HepG2 (cell line): ENCODE measurements at regions not wholly inside any gene's neighbourhood (a gene's known extent, or its start where the extent isn't known, plus 50 kb on each side); places are given as distances from the start of the nearest gene placed in this dataset.

Source experiments
- CBFB ChIP-seq: sonication (generic); formaldehyde crosslinking; IDR thresholded peaks from 2 replicates; pipeline ENCODE4 v1.4.0; 2020; ENCODE audit warnings: missing genetic modification reagents
- DDIT3 ChIP-seq: sonication (generic); formaldehyde crosslinking; IDR thresholded peaks from 2 replicates; pipeline ENCODE4 v1.4.0; 2020; ENCODE audit warnings: mild to moderate bottlenecking, missing genetic modification reagents
- NFYC ChIP-seq: IDR thresholded peaks from 2 replicates; pipeline ENCODE4 v1.6.1; 2016; ENCODE audit warnings: missing genetic modification reagents, missing compliant biosample characterization
- PBX2 ChIP-seq: IDR thresholded peaks from 2 replicates; pipeline ENCODE4 v1.6.1; 2016; ENCODE audit warnings: control low read depth
- SIX4 ChIP-seq: sonication (generic); formaldehyde crosslinking; IDR thresholded peaks from 2 replicates; pipeline ENCODE4 v1.4.0; 2020; ENCODE audit warnings: missing genetic modification reagents
- SP1 ChIP-seq, 2 experiments: fragments of 450-650 bp in 1 of 2; sonication (generic) in 1 of 2; formaldehyde crosslinking in 1 of 2; IDR thresholded peaks; 2 replicates each; pipeline versions ENCODE4 v1.4.0 to v1.6.1; 2016 to 2020; ENCODE audit warnings: missing genetic modification reagents in 1 of 2
- TARDBP ChIP-seq: sonication (generic); formaldehyde crosslinking; IDR thresholded peaks from 2 replicates; pipeline ENCODE4 v1.8.0; 2022; ENCODE audit warnings: mild to moderate bottlenecking, missing genetic modification reagents
- UBTF ChIP-seq: sonication (generic); formaldehyde crosslinking; IDR thresholded peaks from 2 replicates; pipeline ENCODE4 v1.4.0; 2020; ENCODE audit warnings: mild to moderate bottlenecking, missing genetic modification reagents
- USF2 ChIP-seq, 2 experiments: sonication (generic) in 1 of 2; formaldehyde crosslinking in 1 of 2; IDR thresholded peaks; 2 replicates each; pipeline versions ENCODE4 v1.5.1 to v1.6.1; 2011 to 2020; ENCODE audit warnings: borderline replicate concordance in 1 of 2, low read depth in 1 of 2, low read length in 1 of 2, mild to moderate bottlenecking in 1 of 2, missing genetic modification reagents in 1 of 2, moderate library complexity in 1 of 2
- ZFAT ChIP-seq: sonication (generic); formaldehyde crosslinking; conservative IDR thresholded peaks from 2 replicates; pipeline ENCODE4 v1.8.1; 2023; ENCODE audit warnings: missing genetic modification reagents, inconsistent platforms
- ZFP36L1 ChIP-seq: sonication (generic); formaldehyde crosslinking; IDR thresholded peaks from 2 replicates; pipeline ENCODE4 v1.8.0; 2022; ENCODE audit warnings: mild to moderate bottlenecking, missing genetic modification reagents, moderate library complexity
- ZNF12 ChIP-seq: sonication (generic); formaldehyde crosslinking; IDR thresholded peaks from 2 replicates; pipeline ENCODE4 v1.5.0; 2020; ENCODE audit warnings: missing genetic modification reagents
- ZNF160 ChIP-seq: sonication (generic); formaldehyde crosslinking; IDR thresholded peaks from 2 replicates; pipeline ENCODE4 v1.8.0; 2022; ENCODE audit warnings: mild to moderate bottlenecking, inconsistent platforms, missing genetic modification reagents
- ZNF18 ChIP-seq: sonication (generic); formaldehyde crosslinking; IDR thresholded peaks from 2 replicates; pipeline ENCODE4 v1.8.0; 2022; ENCODE audit warnings: mild to moderate bottlenecking, missing genetic modification reagents; ENCODE audit not compliant: insufficient replicate concordance
- ZNF281 ChIP-seq: sonication (generic); formaldehyde crosslinking; IDR thresholded peaks from 2 replicates; pipeline ENCODE4 v1.4.0; 2020; ENCODE audit warnings: missing genetic modification reagents, borderline replicate concordance
- ZNF30 ChIP-seq: sonication (generic); formaldehyde crosslinking; IDR thresholded peaks from 2 replicates; pipeline ENCODE4 v1.5.0; 2020; ENCODE audit warnings: mild to moderate bottlenecking, missing genetic modification reagents
- ZNF33A ChIP-seq: sonication (generic); formaldehyde crosslinking; IDR thresholded peaks from 2 replicates; pipeline ENCODE4 v1.5.1; 2020; ENCODE audit warnings: missing genetic modification reagents, mild to moderate bottlenecking, moderate library complexity, borderline replicate concordance
- ZNF563 ChIP-seq: sonication (generic); formaldehyde crosslinking; IDR thresholded peaks from 2 replicates; pipeline ENCODE4 v1.8.0; 2022; ENCODE audit warnings: mild to moderate bottlenecking, moderate library complexity, missing genetic modification reagents
- ZNF576 ChIP-seq: sonication (generic); formaldehyde crosslinking; IDR thresholded peaks from 2 replicates; pipeline ENCODE4 v1.4.0; 2020; ENCODE audit warnings: mild to moderate bottlenecking, missing genetic modification reagents

- TF ChIP-seq ZNF576 (no peak), ZFP36L1 (CRISPR knock-in tag) (no peak), ZNF160 (CRISPR knock-in tag) (no peak), ZNF30 (CRISPR knock-in tag) (no peak), PBX2 (CRISPR knock-in tag) (no peak), SP1 (IDR thresholded peaks at IDR 0.05) (no peak), SP1 (CRISPR knock-in tag; IDR thresholded peaks at IDR 0.05) (no peak), ZNF18 (CRISPR knock-in tag) (no peak), NFYC (CRISPR knock-in tag) (peak; percentile 72), USF2 (IDR thresholded peaks at IDR 0.05; ENCODE audit: low read depth, low read length) (peak; percentile 58; the same call in 1 of the 2 replicates), USF2 (CRISPR knock-in tag; IDR thresholded peaks at IDR 0.05; ENCODE audit: borderline replicate concordance) (peak; percentile 89; the same call in 1 of the 2 replicates), ZNF281 (CRISPR knock-in tag) (no peak), UBTF (CRISPR knock-in tag) (0 out of 2 replicates have a peak, but pooled peaks have one; percentile 19), SIX4 (CRISPR knock-in tag) (no peak), ZNF33A (no peak), ZNF12 (CRISPR knock-in tag) (no peak), ZFAT (CRISPR knock-in tag) (no peak), CBFB (no peak), TARDBP (CRISPR knock-in tag) (no peak), DDIT3 (no peak), ZNF563 (CRISPR knock-in tag) (no peak)
Observed at GRCh38 chr2:175595139-175595538, 406.9 kb downstream of the LNPK start (continued).
